DOHH2 (cell line): ENCODE measurements at regions not wholly inside any gene's neighbourhood (a gene's known extent, or its start where the extent isn't known, plus 50 kb on each side); places are given as distances from the start of the nearest gene placed in this dataset.

Source experiments
- H3F3A ChIP-seq: fragments of 200-600 bp; sonication (generic), shearing (Covaris generic); 2 replicates; pipeline ENCODE4 v1.6.0; 2016; ENCODE audit warnings: antibody characterized with exemption, mild to moderate bottlenecking; ENCODE audit not compliant: control insufficient read depth, insufficient read depth
- H3K27ac ChIP-seq: fragments of 200-600 bp; sonication (generic); 2 replicates; pipeline ENCODE4 v1.5.1; 2014; ENCODE audit warnings: low read depth, mild to moderate bottlenecking, low read length, moderate library complexity
- H3K27me3 ChIP-seq: fragments of 200-600 bp; sonication (generic); 2 replicates; pipeline ENCODE4 v1.6.1; 2014; ENCODE audit warnings: mild to moderate bottlenecking, low read length, mixed read lengths; ENCODE audit not compliant: control insufficient read depth
- H3K36me3 ChIP-seq: fragments of 200-600 bp; sonication (generic); 2 replicates; pipeline ENCODE4 v1.6.1; 2014; ENCODE audit warnings: mild to moderate bottlenecking, low read length, moderate library complexity, mixed read lengths; ENCODE audit not compliant: control insufficient read depth
- H3K4me1 ChIP-seq: fragments of 200-600 bp; sonication (generic); 2 replicates; pipeline ENCODE4 v1.6.1; 2014; ENCODE audit warnings: mild to moderate bottlenecking, low read length, mixed read lengths; ENCODE audit not compliant: control insufficient read depth
- H3K4me2 ChIP-seq: fragments of 200-600 bp; sonication (generic); 2 replicates; pipeline ENCODE4 v1.6.0; 2014; ENCODE audit warnings: mild to moderate bottlenecking, low read length, moderate library complexity
- H3K4me3 ChIP-seq: fragments of 200-600 bp; sonication (generic); 2 replicates; pipeline ENCODE4 v1.5.1; 2014; ENCODE audit warnings: mild to moderate bottlenecking, low read length, mixed read lengths
- H3K79me2 ChIP-seq: fragments of 200-600 bp; sonication (generic); 2 replicates; pipeline ENCODE4 v1.6.1; 2014; ENCODE audit warnings: mild to moderate bottlenecking, low read length, mixed read lengths; ENCODE audit not compliant: control insufficient read depth
- H3K9me2 ChIP-seq: fragments of 200-600 bp; sonication (generic); replicated peaks from 2 replicates; pipeline ENCODE4 v1.6.1; 2014; ENCODE audit warnings: mild to moderate bottlenecking, low read length, mixed read lengths; ENCODE audit not compliant: control insufficient read depth
- H3K9me3 ChIP-seq: fragments of 200-600 bp; sonication (generic); 2 replicates; pipeline ENCODE4 v1.6.1; 2014; ENCODE audit warnings: antibody characterized with exemption, low read length, mixed read lengths; ENCODE audit not compliant: control insufficient read depth, insufficient read depth
- H4K20me1 ChIP-seq: fragments of 200-600 bp; sonication (generic); 2 replicates; pipeline ENCODE4 v1.6.0; 2014; ENCODE audit warnings: low read depth, mild to moderate bottlenecking, antibody characterized with exemption, low read length, moderate library complexity; ENCODE audit not compliant: control insufficient read depth, insufficient read depth
- CTCF ChIP-seq: fragments of 200-600 bp; sonication (generic); IDR thresholded peaks from one replicate; pipeline ENCODE4 v1.5.1; 2014; ENCODE audit warnings: antibody characterized with exemption, mild to moderate bottlenecking, low read depth, low read length; ENCODE audit not compliant: poor library complexity, severe bottlenecking
- EZH2phosphoT487 ChIP-seq: fragments of 200-600 bp; sonication (generic); IDR thresholded peaks from 2 replicates; pipeline ENCODE4 v1.6.1; 2017; ENCODE audit warnings: borderline replicate concordance, mild to moderate bottlenecking, antibody characterized with exemption, low read length, moderate library complexity, mixed read lengths

DNA sequence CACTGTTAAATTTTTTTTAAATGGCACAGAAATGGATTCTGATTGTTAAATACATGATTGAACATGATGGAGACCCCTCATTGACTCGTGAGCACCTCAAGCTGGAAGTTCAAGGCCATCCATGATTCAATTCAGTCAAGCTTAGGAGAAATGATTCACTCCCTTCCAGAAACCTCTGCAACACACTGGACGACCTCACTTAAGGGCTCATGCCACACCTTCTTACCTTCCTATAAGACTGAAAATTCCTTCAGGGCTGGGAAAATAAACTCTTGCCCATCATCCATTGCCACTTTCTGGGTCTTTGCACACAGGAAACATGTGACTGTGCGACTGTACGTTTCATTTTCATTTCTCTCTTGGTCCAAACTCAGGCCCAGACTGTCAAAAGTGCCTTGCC lies 196.4 kb downstream of the TBXT start:
- H3K4me1 ChIP-seq = no peaks in the 10 kb centered on the region
- H3F3A ChIP-seq = no peaks in the 10 kb centered on the region
- no peaks in the 10 kb centered on the region for H3K36me3 ChIP-seq
- no peak overlapping the region for H3K4me3 ChIP-seq
- no peak overlapping the region for H3K27ac ChIP-seq
- H3K79me2 ChIP-seq = no peaks in the 10 kb centered on the region
- no peak overlapping the region for H3K4me2 ChIP-seq
- no peaks in the 10 kb centered on the region for H3K9me3 ChIP-seq
- TF ChIP-seq CTCF (no peak), EZH2phosphoT487 (no peak)
- peaks cover 2% of the 10 kb centered on the region; the same call in 1 of the 2 replicates for H3K27me3 ChIP-seq
- H4K20me1 ChIP-seq = no peaks in the 10 kb centered on the region
- H3K9me2 ChIP-seq = no peaks in the 10 kb centered on the region

DNA sequence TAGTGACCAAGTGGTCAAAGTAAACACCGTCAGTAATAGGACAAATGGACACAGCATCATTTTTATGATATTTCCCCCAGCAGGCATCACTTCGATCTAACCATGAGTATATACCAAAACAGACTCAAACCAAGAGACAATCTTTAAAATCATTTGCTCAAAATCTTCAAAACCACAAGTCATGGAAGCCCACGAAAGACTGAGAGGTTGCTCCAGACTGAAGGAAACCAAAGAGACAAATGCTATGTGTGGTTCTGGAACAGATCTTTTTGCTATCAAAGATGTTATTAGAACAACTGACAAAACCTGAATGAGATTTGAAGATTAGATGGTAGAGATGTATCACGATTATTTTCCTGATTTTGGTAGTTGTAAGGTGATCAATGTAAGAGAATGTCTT lies 197.7 kb downstream of the TBXT start:
- Histone ChIP-seq H3F3A (no peaks in the 10 kb centered on the region), H3K4me1 (no peaks in the 10 kb centered on the region), H3K4me2 (no peak overlapping the region), H3K9me2 (no peaks in the 10 kb centered on the region), H3K36me3 (no peaks in the 10 kb centered on the region), H3K4me3 (no peak overlapping the region), H3K79me2 (no peaks in the 10 kb centered on the region), H3K9me3 (no peaks in the 10 kb centered on the region), H3K27ac (no peak overlapping the region), H4K20me1 (no peaks in the 10 kb centered on the region), H3K27me3 (peaks cover 2% of the 10 kb centered on the region; the same call in 1 of the 2 replicates)
- TF ChIP-seq CTCF = no peak
- TF ChIP-seq EZH2phosphoT487 = no peak

DNA sequence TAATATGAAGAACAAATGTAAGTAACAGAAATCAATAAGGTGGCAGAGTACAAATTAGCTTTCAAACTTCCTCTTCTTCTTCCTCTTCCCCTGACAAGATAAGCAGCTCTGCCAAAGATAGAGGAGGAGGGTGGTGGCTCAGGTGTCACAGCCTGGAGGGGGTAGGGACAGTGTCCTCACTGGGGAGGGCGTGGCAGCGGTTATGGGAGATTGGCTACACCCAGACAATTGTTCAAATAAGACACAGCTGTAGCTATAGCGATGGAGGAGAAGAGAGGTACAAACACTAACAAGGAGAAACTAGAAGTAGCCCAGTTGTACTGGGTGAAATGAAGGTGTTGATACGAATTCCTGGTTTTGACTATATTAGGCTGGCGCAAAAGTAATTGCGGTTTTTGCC lies 198.5 kb downstream of the TBXT start:
- Histone ChIP-seq H3K79me2 (no peaks in the 10 kb centered on the region), H4K20me1 (no peaks in the 10 kb centered on the region), H3K9me2 (no peaks in the 10 kb centered on the region), H3K4me2 (no peak overlapping the region), H3K27me3 (peaks cover 2% of the 10 kb centered on the region; the same call in 1 of the 2 replicates), H3K27ac (no peak overlapping the region), H3K4me1 (no peaks in the 10 kb centered on the region), H3F3A (no peaks in the 10 kb centered on the region), H3K4me3 (no peak overlapping the region), H3K36me3 (no peaks in the 10 kb centered on the region), H3K9me3 (no peaks in the 10 kb centered on the region)
- TF ChIP-seq CTCF (no peak), EZH2phosphoT487 (no peak)

DNA sequence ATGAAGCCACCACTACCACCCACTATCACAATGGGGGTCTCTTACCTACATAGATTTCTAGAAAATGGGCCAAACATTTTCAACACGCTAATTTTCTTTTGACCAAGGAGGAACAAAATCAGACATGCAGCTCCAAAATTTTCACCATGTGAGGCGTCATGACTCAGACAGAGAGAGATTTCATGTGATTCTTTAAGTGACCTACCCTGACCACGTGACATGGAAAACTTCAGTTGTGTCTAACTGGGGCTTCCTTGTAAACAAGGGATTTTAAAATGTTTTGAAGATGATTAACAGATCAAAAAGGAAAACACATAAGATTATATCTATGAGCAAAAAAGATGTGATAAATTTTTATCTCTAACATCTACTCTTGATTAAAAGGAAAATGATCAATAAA lies 199.2 kb downstream of the TBXT start:
- TF ChIP-seq EZH2phosphoT487 = no peak
- TF ChIP-seq CTCF = no peak
- Histone ChIP-seq H3F3A (no peaks in the 10 kb centered on the region), H3K27ac (no peak overlapping the region), H3K9me2 (no peaks in the 10 kb centered on the region), H3K79me2 (no peaks in the 10 kb centered on the region), H3K36me3 (no peaks in the 10 kb centered on the region), H3K9me3 (no peaks in the 10 kb centered on the region), H3K4me3 (no peak overlapping the region), H3K4me2 (no peak overlapping the region), H4K20me1 (no peaks in the 10 kb centered on the region), H3K27me3 (peaks cover 2% of the 10 kb centered on the region; the same call in 1 of the 2 replicates), H3K4me1 (no peaks in the 10 kb centered on the region)
